ENCODE measurements at regions not wholly inside any gene's neighbourhood (a gene's known extent, or its start where the extent isn't known, plus 50 kb on each side); places are given as distances from the start of the nearest gene placed in this dataset.

DNA sequence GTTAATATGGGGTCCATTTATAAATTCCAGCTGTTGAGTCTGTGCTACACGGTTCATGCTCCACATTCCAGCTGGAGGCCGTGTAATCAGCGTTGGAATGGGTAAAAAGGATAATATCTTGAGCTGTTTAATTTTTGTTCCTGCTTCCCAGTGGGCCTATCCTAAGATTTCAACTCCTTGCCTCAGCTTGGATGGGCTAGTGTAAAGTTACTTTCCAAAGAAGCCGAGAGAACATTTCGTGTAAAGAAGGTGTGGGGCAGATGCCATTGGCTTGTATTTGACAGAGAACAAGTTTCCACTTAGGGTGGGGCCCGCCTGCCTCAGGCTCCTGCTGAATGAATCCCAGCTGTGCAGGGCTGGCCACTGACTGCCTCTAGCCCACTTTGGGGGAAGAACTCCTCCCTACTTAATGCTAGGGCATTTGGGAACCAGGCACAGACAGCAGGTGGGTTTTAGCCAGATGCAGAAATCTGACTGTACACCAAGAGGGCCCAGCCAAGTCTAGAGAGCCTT lies 125.9 kb upstream of the LYZL2 start:
- intact Hi-C loops (cut with micrococcal nuclease): loop anchor here in 1 of 2 donors (10.0 kb wide), 1 partner anchor 1059 kb away; no protein-coding TSS in a partner anchor

GRCh38 chr10:30752481-30752881 lies 122.9 kb upstream of the LYZL2 start:
- Histone ChIP-seq H3K36me3 (replicated peaks in 1 of 2; ENCODE audit: control insufficient read depth in 1 of 2, insufficient read depth in 2 of 2, low read length in 2 of 2) (no peaks in the 10 kb centered on the region), H3K4me1 (ENCODE audit: control insufficient read depth in 1 of 2, insufficient read depth in 2 of 2, low read length in 2 of 2) (no peaks in the 10 kb centered on the region), H3K9me3 (replicated peaks in 1 of 2; ENCODE audit: control insufficient read depth in 1 of 2, insufficient read depth in 1 of 2, low read length in 2 of 2) (no peaks in the 10 kb centered on the region), H2AFZ (ENCODE audit: insufficient read depth, low read depth, low read length, poor library complexity, severe bottlenecking) (no peak overlapping the region), H4K20me1 (ENCODE audit: insufficient read depth, low read length) (no peaks in the 10 kb centered on the region), H3K79me2 (ENCODE audit: insufficient read depth, low read length) (no peaks in the 10 kb centered on the region), H3K4me3 (replicated peaks in 1 of 3; ENCODE audit: low read depth in 2 of 3, low read length in 3 of 3) (no peak overlapping the region), H3K9ac (ENCODE audit: insufficient read depth, low read length, poor library complexity, severe bottlenecking) (no peak overlapping the region), H3K27ac (ENCODE audit: low read depth in 1 of 2, low read length in 2 of 2) (no peak overlapping the region), H3K4me2 (replicated peaks; ENCODE audit: extremely low read depth, low read length, poor library complexity, severe bottlenecking) (no peak overlapping the region), H3K27me3 (ENCODE audit: control insufficient read depth in 2 of 2, insufficient read depth in 2 of 2, low read length in 2 of 2) (no peaks in the 10 kb centered on the region)
- no peak overlapping the region for H3K4me3 Mint-ChIP-seq
- H3K36me3 Mint-ChIP-seq: no peaks in the 10 kb centered on the region
- TF ChIP-seq CTCF (IDR thresholded peaks at IDR 0.05): no peak
- 93% methylated on average over 6 of the region's 10 CpGs for WGBS (ENCODE audit: insufficient coverage)
- no peak for DNase-seq
- H3K4me1 Mint-ChIP-seq: peaks cover 6% of the 10 kb centered on the region
- peaks cover 0 to 3% (median 0%) of the 10 kb centered on the region in 7 donors for H3K9me3 Mint-ChIP-seq
- intact Hi-C loops (cut with micrococcal nuclease): loop anchor here in 1 of 2 donors (10.0 kb wide), 1 partner anchor 1062 kb away; no protein-coding TSS in a partner anchor
- peaks cover 2 to 4% (median 3%) of the 10 kb centered on the region in 3 donors for H3K27me3 Mint-ChIP-seq (ENCODE audit: low read depth in 3 of 3)
- H3K27ac Mint-ChIP-seq: no peak overlapping the region

More for the DNA sequence above, 125.9 kb upstream of the LYZL2 start:
- no peak overlapping the region for H3K4me3 ChIP-seq (replicated peaks in 1 of 3; ENCODE audit: low read depth in 2 of 3, low read length in 3 of 3)
- H3K4me1 ChIP-seq (ENCODE audit: control insufficient read depth in 1 of 2, insufficient read depth in 2 of 2, low read length in 2 of 2): no peaks in the 10 kb centered on the region
- H3K27me3 ChIP-seq (ENCODE audit: control insufficient read depth in 2 of 2, insufficient read depth in 2 of 2, low read length in 2 of 2): no peaks in the 10 kb centered on the region
- Mint-ChIP-seq H3K27ac (no peak overlapping the region), H3K9me3 (peaks cover 0 to 3% (median 0%) of the 10 kb centered on the region in 7 donors), H3K4me1 (peaks cover 6% of the 10 kb centered on the region), H3K36me3 (no peaks in the 10 kb centered on the region), H3K27me3 (ENCODE audit: low read depth in 3 of 3) (peaks cover 0 to 4% (median 4%) of the 10 kb centered on the region in 3 donors), H3K4me3 (no peak overlapping the region)
- DNase-seq: no peak
- no peaks in the 10 kb centered on the region for H4K20me1 ChIP-seq (ENCODE audit: insufficient read depth, low read length)
- H3K9ac ChIP-seq (ENCODE audit: insufficient read depth, low read length, poor library complexity, severe bottlenecking): no peak overlapping the region
- no peaks in the 10 kb centered on the region for H3K36me3 ChIP-seq (replicated peaks in 1 of 2; ENCODE audit: control insufficient read depth in 1 of 2, insufficient read depth in 2 of 2, low read length in 2 of 2)
- no peak overlapping the region for H3K27ac ChIP-seq (ENCODE audit: low read depth in 1 of 2, low read length in 2 of 2)
- 100% methylated on average over 3 of the region's 6 CpGs for WGBS (ENCODE audit: insufficient coverage)
- H3K9me3 ChIP-seq (replicated peaks in 1 of 2; ENCODE audit: control insufficient read depth in 1 of 2, insufficient read depth in 1 of 2, low read length in 2 of 2): no peaks in the 10 kb centered on the region
- no peaks in the 10 kb centered on the region for H3K79me2 ChIP-seq (ENCODE audit: insufficient read depth, low read length)
- H2AFZ ChIP-seq (ENCODE audit: insufficient read depth, low read depth, low read length, poor library complexity, severe bottlenecking): no peak overlapping the region
- no peak overlapping the region for H3K4me2 ChIP-seq (replicated peaks; ENCODE audit: extremely low read depth, low read length, poor library complexity, severe bottlenecking)
- TF ChIP-seq CTCF (IDR thresholded peaks at IDR 0.05): no peak

All from CD14-positive monocyte (primary cell).